Nephron progenitor cell (in vitro differentiated cells): ENCODE measurements at regions not wholly inside any gene's neighbourhood (a gene's known extent, or its start where the extent isn't known, plus 50 kb on each side); places are given as distances from the start of the nearest gene placed in this dataset.

Source experiments
- DNase-seq: peaks from one replicate; pipeline ENCODE4 v3.0.0; 2021
- H3K27ac Mint-ChIP-seq: 2 replicates; pipeline ENCODE4 v1.8.0; 2021; ENCODE audit warnings: mild to moderate bottlenecking, moderate library complexity, mixed read lengths
- H3K27me3 Mint-ChIP-seq: 2 replicates; pipeline ENCODE4 v1.8.0; 2021; ENCODE audit warnings: mild to moderate bottlenecking, low read depth, mixed read lengths; ENCODE audit not compliant: poor library complexity
- H3K36me3 Mint-ChIP-seq: 2 replicates; pipeline ENCODE4 v1.8.0; 2021; ENCODE audit warnings: low read depth, mixed read lengths
- H3K4me1 Mint-ChIP-seq: 2 replicates; pipeline ENCODE4 v1.8.0; 2021; ENCODE audit warnings: mixed read lengths
- H3K4me3 Mint-ChIP-seq: 2 replicates; pipeline ENCODE4 v1.8.0; 2021; ENCODE audit warnings: mild to moderate bottlenecking, moderate library complexity, mixed read lengths
- H3K9me3 Mint-ChIP-seq: 2 replicates; pipeline ENCODE4 v1.8.0; 2021; ENCODE audit warnings: mild to moderate bottlenecking, moderate library complexity, mixed read lengths
- CTCF ChIP-seq: fragments of 200-600 bp; sonication (generic); IDR thresholded peaks from 2 replicates; pipeline ENCODE4 v1.5.0; 2021; ENCODE audit warnings: antibody characterized with exemption

GRCh38 chr9:134487066-134487710 lies 154.4 kb upstream of the COL5A1 start:
- no peak for DNase-seq
- Mint-ChIP-seq H3K4me3 (no peak overlapping the region), H3K36me3 (no peaks in the 10 kb centered on the region), H3K27me3 (peaks cover 23% of the 10 kb centered on the region), H3K27ac (no peak overlapping the region), H3K9me3 (no peaks in the 10 kb centered on the region), H3K4me1 (peaks cover 27% of the 10 kb centered on the region)
- no peak for TF ChIP-seq CTCF

- Mint-ChIP-seq H3K27ac (no peak overlapping the region), H3K4me1 (peaks cover 41% of the 10 kb centered on the region), H3K36me3 (no peaks in the 10 kb centered on the region), H3K9me3 (no peaks in the 10 kb centered on the region), H3K27me3 (peaks cover 20% of the 10 kb centered on the region), H3K4me3 (no peak overlapping the region)
- no peak for TF ChIP-seq CTCF
- DNase-seq, result no peak
These were observed 153.0 kb upstream of the COL5A1 start for GRCh38 chr9:134488331-134489280.

- H3K4me1 Mint-ChIP-seq, result peaks cover 43% of the 10 kb centered on the region
These were observed 151.8 kb upstream of the COL5A1 start for GRCh38 chr9:134489621-134490408.

GRCh38 chr9:134490446-134490845 lies 151.2 kb upstream of the COL5A1 start:
- Mint-ChIP-seq H3K27me3 (peaks cover 13% of the 10 kb centered on the region), H3K27ac (no peak overlapping the region), H3K4me1 (peaks cover 48% of the 10 kb centered on the region), H3K9me3 (no peaks in the 10 kb centered on the region), H3K36me3 (no peaks in the 10 kb centered on the region), H3K4me3 (no peak overlapping the region)
- TF ChIP-seq CTCF, result no peak
- DNase-seq, result no peak

More at GRCh38 chr9:134489621-134490408, 151.8 kb upstream of the COL5A1 start:
- H3K36me3 Mint-ChIP-seq, result no peaks in the 10 kb centered on the region
- no peak overlapping the region for H3K27ac Mint-ChIP-seq
- no peak for TF ChIP-seq CTCF
- H3K27me3 Mint-ChIP-seq, result peaks cover 16% of the 10 kb centered on the region
- H3K9me3 Mint-ChIP-seq, result no peaks in the 10 kb centered on the region
- no peak overlapping the region for H3K4me3 Mint-ChIP-seq
- no peak for DNase-seq

GRCh38 chr9:134491196-134491835 lies 150.3 kb upstream of the COL5A1 start:
- no peaks in the 10 kb centered on the region for H3K9me3 Mint-ChIP-seq
- H3K36me3 Mint-ChIP-seq, result no peaks in the 10 kb centered on the region
- TF ChIP-seq CTCF, result no peak
- peaks cover 13% of the 10 kb centered on the region for H3K27me3 Mint-ChIP-seq
- peak overlapping the region; percentile 84 for H3K27ac Mint-ChIP-seq
- H3K4me1 Mint-ChIP-seq, result peaks cover 48% of the 10 kb centered on the region
- H3K4me3 Mint-ChIP-seq, result peak overlapping the region; percentile 6
- no peak for DNase-seq
